A549 (cell line): ENCODE measurements at regions not wholly inside any gene's neighbourhood (a gene's known extent, or its start where the extent isn't known, plus 50 kb on each side); places are given as distances from the start of the nearest gene placed in this dataset.

Experiments used
- BHLHE40 ChIP-seq: IDR thresholded peaks from 2 replicates; pipeline ENCODE4 v1.6.1; 2012; ENCODE audit warnings: low read depth, low read length, inconsistent platforms
- CBX8 ChIP-seq: fragments of 200-600 bp; sonication (generic); IDR thresholded peaks from 2 replicates; pipeline ENCODE4 v1.6.1; 2016
- EP300 ChIP-seq, 2 experiments: fragments of >200 bp; sonication (Bioruptor Twin); formaldehyde crosslinking; IDR thresholded peaks; 2 replicates in 1 of 2; 3 replicates in 1 of 2; pipeline ENCODE4 v1.6.1; 2016 to 2017
- HDAC2 ChIP-seq: fragments of 200-600 bp; sonication (generic); IDR thresholded peaks from 2 replicates; pipeline ENCODE4 v1.6.1; 2016
- HOXA7 ChIP-seq: fragments of 250-450 bp; sonication (Bioruptor Pico); IDR thresholded peaks from 2 replicates; pipeline ENCODE4 v1.5.0; 2020; ENCODE audit warnings: mild to moderate bottlenecking, moderate library complexity
- MAZ ChIP-seq: fragments of 150-350 bp; IDR thresholded peaks from 2 replicates; pipeline ENCODE4 v1.6.1; 2014; ENCODE audit warnings: antibody characterized with exemption, low read depth, low read length, borderline replicate concordance
- NPAS2 ChIP-seq: fragments of 250-450 bp; sonication (Bioruptor Pico); IDR thresholded peaks from 2 replicates; pipeline ENCODE4 v1.8.0; 2022; ENCODE audit warnings: mild to moderate bottlenecking, moderate library complexity, borderline replicate concordance
- PHF8 ChIP-seq: fragments of 200-600 bp; sonication (generic); IDR thresholded peaks from 2 replicates; pipeline ENCODE4 v1.6.1; 2016; ENCODE audit warnings: low read depth, mild to moderate bottlenecking, antibody characterized with exemption, moderate library complexity, borderline replicate concordance
- POLR2A ChIP-seq: IDR thresholded peaks from 2 replicates; pipeline ENCODE4 v1.6.1; 2012; ENCODE audit warnings: mild to moderate bottlenecking, low read length
- RNF2 ChIP-seq: fragments of 200-600 bp; sonication (generic); IDR thresholded peaks from 2 replicates; pipeline ENCODE4 v1.6.1; 2016; ENCODE audit warnings: low read depth, mild to moderate bottlenecking, antibody characterized with exemption, moderate library complexity, borderline replicate concordance
- SMC3 ChIP-seq: fragments of >200 bp; sonication (Bioruptor Twin); formaldehyde crosslinking; IDR thresholded peaks from 3 replicates; pipeline ENCODE4 v1.6.1; 2018; ENCODE audit warnings: inconsistent platforms
- TF ChIP-seq, protein P1 (sequence below): fragments of >200 bp; sonication (Bioruptor Twin); formaldehyde crosslinking; IDR thresholded peaks from 3 replicates; pipeline ENCODE4 v1.5.1; 2016
- TF ChIP-seq, protein P2 (sequence below): IDR thresholded peaks from 2 replicates; pipeline ENCODE4 v1.6.1; 2012
- TF ChIP-seq, protein P3 (sequence below): IDR thresholded peaks from 2 replicates; pipeline ENCODE4 v1.6.1; 2012

DNA sequence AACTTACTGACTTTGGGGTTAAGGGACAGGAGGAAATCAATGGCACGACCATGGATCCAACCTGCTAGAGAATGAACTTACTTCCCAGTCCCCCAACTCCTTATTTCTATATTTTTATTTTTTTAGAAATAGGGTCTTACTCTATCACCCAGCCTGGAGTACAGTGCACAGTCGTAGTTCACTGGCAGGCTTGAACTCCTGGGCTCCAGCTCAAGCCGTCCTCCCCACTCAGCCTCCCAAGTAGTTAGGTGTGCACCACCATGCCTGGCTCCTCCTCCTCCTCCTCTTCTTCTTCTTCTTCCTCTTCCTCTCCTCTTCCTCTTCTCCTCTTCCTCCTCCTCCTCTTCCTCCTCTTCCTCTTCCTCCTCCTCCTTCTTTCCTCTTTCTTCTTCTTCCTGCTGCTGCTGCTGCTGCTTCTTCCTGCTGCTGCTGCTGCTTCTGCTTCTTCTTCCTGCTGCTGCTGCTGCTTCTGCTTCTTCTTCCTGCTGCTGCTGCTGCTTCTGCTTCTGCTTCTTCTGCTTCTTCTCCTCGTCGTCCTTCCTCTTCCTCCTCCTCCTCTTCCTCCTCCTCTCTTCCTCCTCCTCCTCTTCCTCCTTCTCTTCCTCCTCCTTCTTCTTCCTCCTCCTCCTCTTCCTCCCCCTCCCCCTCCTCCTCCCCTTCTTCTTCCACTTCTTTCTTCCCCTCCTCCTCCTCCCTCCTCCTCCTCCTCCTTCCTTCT lies 390.1 kb upstream of the RGS6 start:
- TF ChIP-seq, protein P1, sequence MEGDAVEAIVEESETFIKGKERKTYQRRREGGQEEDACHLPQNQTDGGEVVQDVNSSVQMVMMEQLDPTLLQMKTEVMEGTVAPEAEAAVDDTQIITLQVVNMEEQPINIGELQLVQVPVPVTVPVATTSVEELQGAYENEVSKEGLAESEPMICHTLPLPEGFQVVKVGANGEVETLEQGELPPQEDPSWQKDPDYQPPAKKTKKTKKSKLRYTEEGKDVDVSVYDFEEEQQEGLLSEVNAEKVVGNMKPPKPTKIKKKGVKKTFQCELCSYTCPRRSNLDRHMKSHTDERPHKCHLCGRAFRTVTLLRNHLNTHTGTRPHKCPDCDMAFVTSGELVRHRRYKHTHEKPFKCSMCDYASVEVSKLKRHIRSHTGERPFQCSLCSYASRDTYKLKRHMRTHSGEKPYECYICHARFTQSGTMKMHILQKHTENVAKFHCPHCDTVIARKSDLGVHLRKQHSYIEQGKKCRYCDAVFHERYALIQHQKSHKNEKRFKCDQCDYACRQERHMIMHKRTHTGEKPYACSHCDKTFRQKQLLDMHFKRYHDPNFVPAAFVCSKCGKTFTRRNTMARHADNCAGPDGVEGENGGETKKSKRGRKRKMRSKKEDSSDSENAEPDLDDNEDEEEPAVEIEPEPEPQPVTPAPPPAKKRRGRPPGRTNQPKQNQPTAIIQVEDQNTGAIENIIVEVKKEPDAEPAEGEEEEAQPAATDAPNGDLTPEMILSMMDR: no peak
- no peak for TF ChIP-seq HOXA7
- TF ChIP-seq BHLHE40: no peak
- no peak for TF ChIP-seq NPAS2
- TF ChIP-seq, protein P2, sequence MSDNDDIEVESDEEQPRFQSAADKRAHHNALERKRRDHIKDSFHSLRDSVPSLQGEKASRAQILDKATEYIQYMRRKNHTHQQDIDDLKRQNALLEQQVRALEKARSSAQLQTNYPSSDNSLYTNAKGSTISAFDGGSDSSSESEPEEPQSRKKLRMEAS: no peak
- no peak for TF ChIP-seq POLR2A
- TF ChIP-seq EP300 (IDR thresholded peaks at IDR 0.05): no peak
- TF ChIP-seq, protein P3, sequence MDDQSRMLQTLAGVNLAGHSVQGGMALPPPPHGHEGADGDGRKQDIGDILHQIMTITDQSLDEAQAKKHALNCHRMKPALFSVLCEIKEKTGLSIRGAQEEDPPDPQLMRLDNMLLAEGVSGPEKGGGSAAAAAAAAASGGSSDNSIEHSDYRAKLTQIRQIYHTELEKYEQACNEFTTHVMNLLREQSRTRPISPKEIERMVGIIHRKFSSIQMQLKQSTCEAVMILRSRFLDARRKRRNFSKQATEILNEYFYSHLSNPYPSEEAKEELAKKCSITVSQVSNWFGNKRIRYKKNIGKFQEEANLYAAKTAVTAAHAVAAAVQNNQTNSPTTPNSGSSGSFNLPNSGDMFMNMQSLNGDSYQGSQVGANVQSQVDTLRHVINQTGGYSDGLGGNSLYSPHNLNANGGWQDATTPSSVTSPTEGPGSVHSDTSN: no peak
- no peak for TF ChIP-seq PHF8
- no peak for TF ChIP-seq HDAC2
- no peak for TF ChIP-seq RNF2
- no peak for TF ChIP-seq MAZ
- TF ChIP-seq CBX8: no peak
- TF ChIP-seq SMC3: no peak
